ENCODE measurements at regions not wholly inside any gene's neighbourhood (a gene's known extent, or its start where the extent isn't known, plus 50 kb on each side); places are given as distances from the start of the nearest gene placed in this dataset.

DNA sequence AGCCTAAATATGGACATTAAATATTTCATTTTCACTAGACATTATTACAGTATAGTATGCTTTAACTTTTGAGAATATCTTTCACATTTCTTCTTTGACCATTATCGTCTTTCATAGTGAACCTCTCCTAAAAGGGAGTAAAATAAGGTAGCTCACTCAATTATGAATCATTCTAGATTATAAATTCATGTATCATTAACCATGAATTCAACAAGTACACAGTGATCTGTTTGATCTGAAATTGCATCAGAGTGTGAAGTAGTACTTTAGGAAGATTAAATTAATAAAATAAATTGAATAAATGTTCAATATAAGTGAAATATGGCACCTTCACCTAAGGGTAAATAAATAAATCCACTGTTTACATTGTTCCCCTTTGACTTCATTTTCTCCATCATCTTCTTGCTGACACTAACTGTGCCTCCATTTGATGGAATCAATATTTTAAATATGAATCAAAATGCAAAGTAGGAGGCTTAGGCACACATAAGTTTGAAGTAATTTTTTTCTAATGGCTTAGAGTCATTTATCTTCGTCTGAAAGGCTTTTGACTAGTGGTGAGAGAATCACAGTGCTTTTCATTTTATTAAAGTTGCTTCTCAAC lies 174.1 kb upstream of the MDFIC2 start:
- DNase-seq = no peak
- Mint-ChIP-seq H3K4me3 (no peak overlapping the region), H3K36me3 (ENCODE audit: low read depth) (no peaks in the 10 kb centered on the region), H3K27ac (no peak overlapping the region), H3K9me3 (no peaks in the 10 kb centered on the region), H3K4me1 (peaks cover 4% of the 10 kb centered on the region), H3K27me3 (ENCODE audit: low read depth, poor library complexity) (peaks cover 11% of the 10 kb centered on the region)
- TF ChIP-seq CTCF (IDR thresholded peaks at IDR 0.05) = no peak

- DNase-seq = no peak
- TF ChIP-seq CTCF (IDR thresholded peaks at IDR 0.05) = no peak
- Mint-ChIP-seq H3K27me3 (ENCODE audit: low read depth, poor library complexity) (no peaks in the 10 kb centered on the region), H3K9me3 (peaks cover 50% of the 10 kb centered on the region), H3K27ac (no peak overlapping the region), H3K4me3 (no peak overlapping the region), H3K4me1 (peaks cover 18% of the 10 kb centered on the region), H3K36me3 (ENCODE audit: low read depth) (no peaks in the 10 kb centered on the region)
Measured at GRCh38 chr3:70476174-70476573, 163.7 kb upstream of the MDFIC2 start.

DNA sequence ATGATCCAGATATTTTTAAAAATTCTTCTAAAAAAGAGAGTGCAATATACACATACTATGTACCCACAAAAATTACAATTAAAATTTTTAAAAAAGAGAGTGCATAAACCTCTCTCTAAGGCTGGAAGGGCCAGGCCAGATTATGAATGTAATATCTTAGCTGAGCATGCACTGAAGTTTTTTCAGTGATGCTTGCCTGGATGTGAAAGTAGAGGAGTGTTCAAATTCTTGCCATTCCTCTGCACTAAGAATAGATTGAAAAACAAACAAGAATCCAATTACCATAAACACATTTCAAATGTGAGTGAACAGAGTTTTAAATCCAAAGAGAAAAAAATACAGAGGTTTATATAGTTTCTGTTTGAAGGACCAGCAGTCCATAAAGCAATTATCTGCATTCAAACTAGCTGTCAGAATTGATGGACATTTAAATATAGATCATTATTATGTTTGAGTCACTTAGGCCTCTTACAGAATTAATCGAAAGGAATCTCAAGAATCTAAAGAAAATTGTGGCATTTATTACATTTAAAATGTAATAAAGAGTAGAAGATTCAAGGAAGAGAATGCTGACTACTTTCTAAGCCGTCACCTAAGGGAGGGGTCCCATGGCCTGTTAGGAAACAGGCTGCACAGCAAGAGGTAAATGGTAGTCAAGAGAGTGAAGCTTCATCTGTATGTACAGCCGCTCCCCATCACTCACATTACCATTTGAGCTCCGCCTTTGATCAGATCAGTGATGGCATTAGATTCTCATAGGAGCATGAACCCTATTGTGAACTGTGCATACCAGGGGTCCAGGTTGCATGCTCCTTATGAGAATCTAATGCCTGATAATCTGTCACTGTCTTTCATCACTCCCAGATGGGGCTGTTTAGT lies 159.3 kb upstream of the MDFIC2 start:
- H3K4me3 Mint-ChIP-seq = no peak overlapping the region
- H3K27me3 Mint-ChIP-seq (ENCODE audit: low read depth, poor library complexity) = no peaks in the 10 kb centered on the region
- peaks cover 19% of the 10 kb centered on the region for H3K4me1 Mint-ChIP-seq
- DNase-seq = no peak
- no peak for TF ChIP-seq CTCF (IDR thresholded peaks at IDR 0.05)
- H3K9me3 Mint-ChIP-seq = peaks cover 21% of the 10 kb centered on the region
- no peak overlapping the region for H3K27ac Mint-ChIP-seq
- H3K36me3 Mint-ChIP-seq (ENCODE audit: low read depth) = no peaks in the 10 kb centered on the region

DNA sequence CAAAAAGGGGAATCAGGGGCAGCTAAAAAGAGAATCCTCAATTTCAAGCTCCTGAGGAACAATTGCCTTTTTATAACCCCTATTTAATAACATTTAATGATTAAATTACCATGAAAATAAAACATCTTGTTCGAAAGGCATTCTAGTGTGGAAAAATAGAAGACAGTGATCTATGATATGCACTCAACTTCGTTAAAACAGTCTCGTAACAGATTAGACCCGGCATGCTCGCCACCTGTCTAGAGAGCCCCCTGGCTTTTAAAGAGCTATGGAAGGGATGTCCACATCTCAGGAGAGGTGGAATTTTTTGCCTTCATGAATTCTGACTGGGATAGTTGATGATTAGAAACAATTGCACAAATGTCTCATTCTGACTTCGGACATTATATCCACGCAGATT lies 153.7 kb upstream of the MDFIC2 start:
- no peak overlapping the region for H3K4me3 Mint-ChIP-seq
- no peak overlapping the region for H3K27ac Mint-ChIP-seq
- TF ChIP-seq CTCF (IDR thresholded peaks at IDR 0.05) = no peak
- H3K9me3 Mint-ChIP-seq = peaks cover under 1% of the 10 kb centered on the region
- H3K4me1 Mint-ChIP-seq = peaks cover under 1% of the 10 kb centered on the region
- no peaks in the 10 kb centered on the region for H3K36me3 Mint-ChIP-seq (ENCODE audit: low read depth)
- no peaks in the 10 kb centered on the region for H3K27me3 Mint-ChIP-seq (ENCODE audit: low read depth, poor library complexity)
- no peak for DNase-seq

GRCh38 chr3:70464876-70465275 lies 152.4 kb upstream of the MDFIC2 start:
- no peaks in the 10 kb centered on the region for H3K27me3 Mint-ChIP-seq (ENCODE audit: low read depth, poor library complexity)
- H3K9me3 Mint-ChIP-seq = peaks cover 7% of the 10 kb centered on the region
- no peak for TF ChIP-seq CTCF (IDR thresholded peaks at IDR 0.05)
- DNase-seq = no peak
- no peak overlapping the region for H3K27ac Mint-ChIP-seq
- H3K4me1 Mint-ChIP-seq = no peaks in the 10 kb centered on the region
- H3K4me3 Mint-ChIP-seq = no peak overlapping the region
- no peaks in the 10 kb centered on the region for H3K36me3 Mint-ChIP-seq (ENCODE audit: low read depth)
